GM18502 (cell line): ENCODE measurements at regions not wholly inside any gene's neighbourhood (a gene's known extent, or its start where the extent isn't known, plus 50 kb on each side); places are given as distances from the start of the nearest gene placed in this dataset.
A peak's percentile ranks its signal among the peaks of the same experiment; 100 is the strongest.
"Not testable (repeated sequence)": the region's sequence is repeated elsewhere in the genome, so short reads cannot be mapped to it uniquely, and the experiment has no call there.

Experiments
- ATAC-seq: cut with Tn5 transposase; IDR thresholded peaks from one replicate; pipeline ENCODE4 v1.9.1; 2021; ENCODE audit warnings: mild to moderate bottlenecking; ENCODE audit not compliant: unreplicated experiment, poor library complexity

- no peak for ATAC-seq
Measured at GRCh38 chr10:23540401-23541030, 101.6 kb downstream of the OTUD1 start.

GRCh38 chr10:23543691-23544380 is 105.0 kb downstream of the OTUD1 start:
- ATAC-seq, result no peak

- ATAC-seq, result not testable (repeated sequence)
Measured at GRCh38 chr10:23545866-23546265, 107.0 kb downstream of the OTUD1 start.

- no peak for ATAC-seq
Measured at GRCh38 chr10:23556727-23557440, 118.0 kb downstream of the OTUD1 start.

GRCh38 chr10:23557777-23558176 is 118.9 kb downstream of the OTUD1 start:
- no peak for ATAC-seq

GRCh38 chr10:23558361-23558799 is 119.5 kb downstream of the OTUD1 start:
- no peak for ATAC-seq

GRCh38 chr10:23568996-23569395 is 130.1 kb downstream of the OTUD1 start:
- no peak for ATAC-seq

GRCh38 chr10:23571884-23572283 is 133.0 kb downstream of the OTUD1 start:
- no peak for ATAC-seq

GRCh38 chr10:23581906-23582450 is 143.1 kb downstream of the OTUD1 start:
- no peak for ATAC-seq

GRCh38 chr10:23584396-23584795 is 145.5 kb downstream of the OTUD1 start:
- ATAC-seq, result no peak

- ATAC-seq, result no peak
Measured at GRCh38 chr10:23585186-23585585, 146.3 kb downstream of the OTUD1 start.

- no peak for ATAC-seq
Measured at GRCh38 chr10:23585666-23586065, 146.8 kb downstream of the OTUD1 start.

GRCh38 chr10:23595278-23595677 is 156.4 kb downstream of the OTUD1 start:
- ATAC-seq, result not testable (repeated sequence)

- no peak for ATAC-seq
Measured at GRCh38 chr10:23604613-23605012, 165.7 kb downstream of the OTUD1 start.

- no peak for ATAC-seq
Measured at GRCh38 chr10:23606456-23606855, 167.6 kb downstream of the OTUD1 start.

GRCh38 chr10:23608926-23609325 is 170.1 kb downstream of the OTUD1 start:
- no peak for ATAC-seq

GRCh38 chr10:23610626-23611307 is 171.9 kb downstream of the OTUD1 start:
- ATAC-seq, result no peak

GRCh38 chr10:23611308-23612029 is 172.6 kb downstream of the OTUD1 start:
- ATAC-seq, result no peak

- ATAC-seq, result peak; percentile 73
Measured at GRCh38 chr10:23613900-23614299, 175.0 kb downstream of the OTUD1 start.

GRCh38 chr10:23614483-23614882 is 175.6 kb downstream of the OTUD1 start:
- ATAC-seq, result peak; percentile 64
